DMS 273 (cell line): ENCODE measurements at regions not wholly inside any gene's neighbourhood (a gene's known extent, or its start where the extent isn't known, plus 50 kb on each side); places are given as distances from the start of the nearest gene placed in this dataset.
A peak's percentile ranks its signal among the peaks of the same experiment; 100 is the strongest.
"Not testable (repeated sequence)": the region's sequence is repeated elsewhere in the genome, so short reads cannot be mapped to it uniquely, and the experiment has no call there.

Source experiments
- DNase-seq: peaks from one replicate; lab custom pipeline; 2025; ENCODE audit not compliant: unreplicated experiment; lab: John Stamatoyannopoulos, UW

DNA sequence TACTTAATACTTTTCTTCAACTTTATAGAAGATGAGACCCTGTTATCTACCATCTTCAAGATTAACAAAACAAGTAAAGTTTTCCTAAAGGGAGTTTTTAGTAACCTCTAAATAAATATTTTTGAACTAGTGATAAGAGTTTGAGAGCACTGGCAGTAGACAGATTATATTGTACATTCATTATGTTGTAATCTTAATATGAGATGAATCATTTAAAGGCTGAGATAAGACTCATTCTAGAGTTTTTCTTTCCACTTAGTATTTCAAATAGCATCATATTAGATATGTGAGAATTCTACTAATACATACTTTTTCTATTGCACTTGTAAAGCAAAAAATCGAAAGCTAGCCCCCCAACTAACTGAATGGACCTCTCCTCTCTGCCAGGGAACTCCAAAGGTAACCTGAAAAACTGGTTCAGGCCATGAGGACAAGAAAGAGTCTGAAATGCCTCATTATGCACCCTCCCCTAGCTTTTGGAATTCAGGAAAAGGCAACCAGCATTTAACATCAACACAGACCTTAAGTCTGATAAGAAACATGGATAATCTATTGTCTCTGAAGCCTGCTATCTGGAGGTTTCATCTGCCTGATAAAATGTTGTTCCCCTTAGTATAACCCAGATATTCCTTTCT, 875.4 kb upstream of the SLC10A2 start:
- no peak for DNase-seq

DNA sequence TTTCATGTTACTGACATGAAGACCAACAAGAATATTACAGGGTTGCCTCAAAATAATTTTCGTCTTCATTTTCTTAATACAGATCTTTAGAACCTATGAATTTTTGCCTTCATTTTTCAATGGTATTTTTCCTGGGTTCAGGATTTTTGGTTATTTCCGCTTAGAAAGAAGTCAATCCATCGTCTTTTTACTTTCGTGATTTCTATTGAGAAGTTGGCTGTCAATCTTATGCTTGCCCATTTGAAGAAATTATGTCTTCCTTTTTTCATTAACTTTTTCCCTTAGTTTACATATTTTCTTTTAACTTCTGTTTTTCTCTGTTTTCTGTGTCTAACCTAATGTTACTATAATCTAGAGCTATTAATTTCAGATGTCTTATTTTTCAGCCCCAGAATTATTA, 868.9 kb upstream of the SLC10A2 start:
- DNase-seq, result no peak

DNA sequence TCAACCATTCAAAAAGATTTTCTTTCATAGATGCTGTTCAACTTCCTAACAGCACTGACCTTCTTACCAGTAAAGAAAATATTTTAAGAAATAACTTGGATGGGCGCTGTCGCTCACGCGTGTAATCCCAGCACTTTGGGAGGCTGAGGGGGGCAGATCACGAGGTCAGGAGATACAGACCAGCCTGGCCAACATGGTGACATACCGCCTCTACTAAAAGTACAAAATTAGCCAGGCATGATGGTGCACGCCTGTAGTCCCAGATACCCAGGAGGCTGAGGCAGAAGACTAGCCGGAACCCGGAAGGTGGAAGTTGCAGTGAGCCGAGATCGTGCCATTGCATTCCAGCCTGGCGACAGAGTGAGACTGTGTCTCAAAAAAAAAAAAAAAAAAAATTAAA, 865.7 kb upstream of the SLC10A2 start:
- no peak for DNase-seq

DNA sequence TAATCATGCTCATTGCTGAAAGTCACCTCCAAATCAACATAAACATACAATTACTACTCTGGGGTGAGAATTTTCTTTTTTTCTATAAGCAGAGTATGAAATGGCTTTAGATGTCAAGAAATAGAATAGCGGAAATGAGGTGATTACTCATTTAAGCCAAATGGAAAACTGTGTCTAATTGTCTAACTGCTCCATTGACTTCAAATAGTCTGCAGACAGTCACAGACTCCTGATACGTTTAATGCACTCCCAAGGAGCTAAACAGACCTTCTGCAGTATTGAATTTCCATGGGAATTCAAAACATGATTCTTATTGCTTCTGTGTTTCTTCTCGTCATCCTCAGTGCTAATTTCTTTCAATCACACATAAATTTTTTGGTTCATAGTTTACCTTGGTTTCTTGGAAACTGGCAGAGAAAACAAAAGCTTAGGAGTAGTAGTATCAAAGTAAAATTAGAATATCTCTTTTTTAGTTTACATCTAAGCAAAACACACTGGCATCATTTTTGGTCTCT, 865.2 kb upstream of the SLC10A2 start:
- no peak for DNase-seq

DNA sequence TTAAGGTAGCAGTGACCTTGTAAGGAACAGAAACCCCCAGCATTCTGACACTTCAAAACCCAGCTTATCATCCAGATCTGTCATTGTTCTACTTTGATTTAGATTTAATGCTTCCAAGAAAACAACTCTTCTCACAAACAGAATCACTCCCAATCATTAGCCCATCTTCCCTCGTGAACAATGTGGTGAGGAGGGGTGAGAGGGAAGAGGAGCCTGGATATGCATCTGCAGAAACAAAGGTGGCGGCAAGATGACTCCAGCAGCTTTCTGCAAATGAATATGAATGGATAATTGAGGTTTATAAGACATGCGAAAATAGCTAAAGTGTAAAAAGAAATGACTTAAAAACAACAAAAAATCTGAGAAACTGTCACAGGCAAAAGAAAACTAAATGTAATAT, 859.9 kb upstream of the SLC10A2 start:
- DNase-seq, result no peak

DNA sequence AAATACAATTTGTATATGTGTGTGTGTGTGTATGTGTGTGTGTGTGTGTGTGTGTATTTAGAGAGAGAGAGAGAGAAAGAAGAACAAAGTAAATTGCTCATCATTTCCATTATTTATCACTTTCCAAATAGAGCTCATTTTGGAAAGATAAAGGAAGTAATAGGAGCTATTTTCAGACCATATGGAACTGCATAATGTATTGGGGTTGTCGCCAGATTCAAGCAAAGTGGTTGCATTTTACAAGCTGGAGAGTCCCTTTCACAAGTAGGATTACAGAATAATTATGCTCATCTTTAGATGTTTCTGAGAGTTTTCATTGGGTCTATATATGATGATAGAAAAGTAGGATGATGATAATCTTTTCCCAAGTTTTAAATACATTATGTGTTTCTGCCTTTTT, 842.7 kb upstream of the SLC10A2 start:
- DNase-seq, result no peak

DNA sequence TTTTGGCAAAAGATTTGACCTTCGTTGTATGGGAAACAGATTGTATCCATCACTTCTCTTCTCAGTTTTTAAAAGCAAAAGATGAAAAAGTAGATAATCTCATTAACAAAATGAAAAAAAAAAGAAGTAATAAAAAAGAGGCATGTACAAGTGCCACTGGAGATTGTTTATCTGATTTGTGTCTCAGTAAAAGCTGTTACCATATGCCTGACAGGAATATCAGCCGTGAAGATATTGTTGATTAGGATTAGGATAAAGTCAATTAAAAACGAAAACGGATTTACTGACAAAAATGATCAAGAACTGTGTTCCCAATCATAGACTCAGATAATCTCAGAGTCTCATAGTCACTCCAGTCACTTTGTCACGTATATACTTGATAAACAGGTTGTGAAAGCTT, 842.1 kb upstream of the SLC10A2 start:
- DNase-seq, result no peak

DNA sequence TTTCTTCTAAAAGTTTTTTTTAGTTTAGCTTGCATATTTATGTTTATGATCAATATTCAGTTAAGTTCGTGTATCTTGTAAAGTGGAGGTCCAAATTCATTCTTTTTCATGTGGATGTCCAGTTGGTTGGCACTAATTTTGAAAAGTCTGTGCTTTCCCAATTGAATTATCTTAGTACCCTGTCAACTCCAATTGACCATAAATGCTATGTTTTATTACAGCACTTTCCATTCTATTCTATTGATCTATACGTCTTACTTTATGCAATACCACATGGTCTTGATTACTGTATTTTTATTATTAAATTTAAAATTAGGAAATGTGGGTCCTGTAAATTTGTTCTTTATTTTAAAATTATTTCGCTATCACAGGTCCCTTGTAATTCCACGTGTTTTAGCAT, 837.6 kb upstream of the SLC10A2 start:
- no peak for DNase-seq

DNA sequence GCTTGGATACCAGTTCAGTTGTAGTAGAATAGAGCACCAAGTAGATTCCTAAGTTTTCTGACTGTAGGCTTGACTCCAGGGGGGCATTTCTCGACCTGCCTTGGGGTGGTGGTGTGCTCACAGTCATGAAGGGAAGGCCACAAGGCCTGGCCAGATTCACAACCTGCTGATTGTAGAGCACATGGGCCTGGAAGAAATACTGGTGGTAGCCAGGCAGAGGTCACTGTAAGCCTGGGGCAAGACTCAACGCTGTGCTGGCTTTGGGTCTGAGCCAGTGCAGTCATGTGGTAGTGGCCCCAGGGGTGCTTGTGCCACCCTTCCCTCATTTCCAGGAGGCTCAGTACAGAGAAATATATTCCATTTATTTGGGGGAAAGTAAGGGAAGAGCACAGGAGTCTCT, 832.3 kb upstream of the SLC10A2 start:
- no peak for DNase-seq

DNA sequence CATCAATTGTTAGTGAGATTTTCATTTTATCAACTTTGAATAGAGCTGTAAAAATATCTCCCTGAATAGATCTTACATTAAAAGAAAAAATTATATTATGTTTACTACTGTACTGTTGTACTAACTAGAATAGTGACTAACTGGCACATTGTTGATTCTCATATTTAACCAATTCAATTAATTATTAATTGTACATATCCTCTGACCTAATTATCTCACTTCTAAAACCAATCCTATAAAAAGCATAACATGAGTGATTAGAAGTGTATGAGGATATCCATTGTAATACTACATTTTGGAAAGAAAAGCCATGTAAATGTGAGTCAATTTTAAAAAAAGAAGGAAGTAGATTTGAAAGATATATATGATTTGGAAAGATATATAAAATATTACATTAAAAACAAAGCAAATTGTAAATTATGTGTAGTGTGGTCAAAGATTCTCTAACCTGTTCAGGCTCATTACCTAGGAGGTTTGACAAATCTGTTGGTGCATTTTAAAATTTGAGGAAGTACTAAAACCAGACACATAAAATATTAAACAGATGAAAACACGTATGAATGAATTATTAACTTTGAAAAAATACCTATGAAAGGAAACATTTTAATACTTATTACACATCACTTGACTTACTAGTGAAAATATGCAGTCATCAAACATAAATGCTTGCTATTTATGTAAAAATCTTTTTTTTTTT, 829.8 kb upstream of the SLC10A2 start:
- DNase-seq, result no peak

DNA sequence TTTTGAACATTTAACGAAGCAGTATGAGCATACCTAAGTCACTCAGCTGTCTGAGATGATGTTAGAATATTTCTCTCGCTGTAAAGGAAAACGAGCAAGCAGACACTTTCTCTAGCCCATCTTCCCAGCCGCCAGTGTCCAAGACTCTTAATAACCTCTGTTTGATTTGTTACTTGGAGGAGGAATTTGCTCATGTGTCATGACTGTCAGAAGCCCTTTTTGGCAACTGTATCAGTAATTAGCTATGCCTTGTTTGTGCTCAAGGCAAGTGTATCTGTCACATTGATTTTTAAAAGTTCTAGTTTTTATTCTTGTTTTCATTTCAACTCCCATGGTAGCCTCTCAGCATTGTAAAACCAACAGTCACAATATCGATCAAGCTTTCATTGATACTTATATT, 828.4 kb upstream of the SLC10A2 start:
- DNase-seq, result no peak

DNA sequence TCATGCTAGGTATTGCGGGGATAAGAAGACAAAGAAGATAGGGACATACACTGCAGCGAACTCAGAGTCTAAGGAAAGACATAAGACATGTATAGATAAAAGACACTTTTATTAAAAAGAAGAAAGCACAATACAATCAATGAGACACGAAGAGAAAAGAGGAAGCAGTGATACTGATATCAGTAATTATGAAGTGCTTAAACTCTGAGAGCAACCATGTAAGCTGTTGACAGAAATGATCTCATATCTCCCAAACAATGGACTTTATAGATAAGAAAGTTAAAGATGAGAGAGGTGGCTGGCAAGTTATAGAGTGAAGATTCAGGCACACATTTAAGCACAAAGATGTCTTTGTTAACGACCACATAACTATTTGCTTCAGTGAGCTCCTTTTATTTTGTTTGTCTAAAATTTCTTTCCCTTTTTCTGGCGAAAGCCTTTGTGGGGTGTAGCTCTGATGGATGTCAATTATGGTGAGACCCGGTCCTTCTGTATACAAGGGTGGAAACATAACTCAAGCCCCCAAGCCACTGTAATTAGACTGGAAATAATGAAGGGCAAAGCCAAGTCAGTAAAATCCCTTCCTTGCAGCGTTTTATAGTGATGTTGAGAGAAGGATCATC, 818.0 kb upstream of the SLC10A2 start:
- DNase-seq, result no peak

DNA sequence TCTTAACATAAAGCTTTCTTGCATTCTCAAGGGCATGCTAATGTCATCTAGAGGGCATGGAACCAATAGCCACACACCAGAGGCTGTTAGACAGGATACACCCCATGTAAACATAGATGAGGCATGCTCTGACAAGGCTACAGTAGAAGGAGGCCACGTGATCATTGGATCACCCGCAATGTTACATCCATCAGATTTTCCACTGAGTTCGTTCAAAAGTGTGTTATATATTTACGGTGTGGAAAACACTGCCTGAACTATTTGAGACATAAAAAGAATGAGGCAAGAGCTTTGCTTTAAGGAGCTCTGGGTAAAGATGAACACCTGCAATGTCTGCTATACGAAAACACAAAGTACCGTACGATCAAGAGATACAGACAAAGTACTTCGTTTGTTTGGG, 817.5 kb upstream of the SLC10A2 start:
- DNase-seq, result no peak

DNA sequence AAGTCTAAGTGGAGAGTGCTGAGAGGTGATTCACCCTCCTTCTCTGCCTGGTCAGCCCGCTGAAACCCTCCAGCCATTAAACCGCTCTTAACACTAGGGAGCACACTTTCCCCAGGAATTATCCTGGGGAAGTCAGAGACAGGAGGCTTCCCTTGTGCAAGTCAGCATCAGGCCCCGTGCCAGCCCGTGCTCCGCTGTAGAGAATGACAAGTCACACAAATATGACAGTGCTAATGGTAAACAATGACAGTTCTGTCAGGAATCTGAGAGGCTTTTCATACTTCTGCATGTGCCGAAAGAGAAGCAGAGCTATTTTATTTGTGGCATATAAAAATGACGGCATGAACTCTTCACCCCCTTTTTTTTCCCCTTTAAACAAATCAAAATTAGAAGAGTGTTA, 816.9 kb upstream of the SLC10A2 start:
- DNase-seq, result peak; percentile 64

DNA sequence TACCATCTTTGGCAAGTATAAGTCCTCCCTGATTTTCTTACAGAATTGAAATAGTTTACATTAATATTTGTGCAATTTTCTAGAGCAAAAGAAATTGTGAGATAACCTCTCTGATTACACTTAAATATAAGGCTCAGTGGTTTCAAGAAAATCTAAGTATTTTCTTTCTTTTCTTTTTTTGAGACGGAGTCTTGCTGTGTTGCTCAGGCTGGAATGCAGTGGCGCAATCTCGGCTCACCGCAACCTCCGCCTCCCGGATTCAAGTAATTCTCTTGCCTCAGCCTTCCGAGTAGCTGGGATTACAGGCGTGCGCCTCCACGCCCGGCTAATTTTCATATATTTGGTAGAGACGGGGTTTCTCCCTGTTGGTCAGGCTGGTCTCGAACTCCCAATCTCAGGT, 813.9 kb upstream of the SLC10A2 start:
- not testable (repeated sequence) for DNase-seq

DNA sequence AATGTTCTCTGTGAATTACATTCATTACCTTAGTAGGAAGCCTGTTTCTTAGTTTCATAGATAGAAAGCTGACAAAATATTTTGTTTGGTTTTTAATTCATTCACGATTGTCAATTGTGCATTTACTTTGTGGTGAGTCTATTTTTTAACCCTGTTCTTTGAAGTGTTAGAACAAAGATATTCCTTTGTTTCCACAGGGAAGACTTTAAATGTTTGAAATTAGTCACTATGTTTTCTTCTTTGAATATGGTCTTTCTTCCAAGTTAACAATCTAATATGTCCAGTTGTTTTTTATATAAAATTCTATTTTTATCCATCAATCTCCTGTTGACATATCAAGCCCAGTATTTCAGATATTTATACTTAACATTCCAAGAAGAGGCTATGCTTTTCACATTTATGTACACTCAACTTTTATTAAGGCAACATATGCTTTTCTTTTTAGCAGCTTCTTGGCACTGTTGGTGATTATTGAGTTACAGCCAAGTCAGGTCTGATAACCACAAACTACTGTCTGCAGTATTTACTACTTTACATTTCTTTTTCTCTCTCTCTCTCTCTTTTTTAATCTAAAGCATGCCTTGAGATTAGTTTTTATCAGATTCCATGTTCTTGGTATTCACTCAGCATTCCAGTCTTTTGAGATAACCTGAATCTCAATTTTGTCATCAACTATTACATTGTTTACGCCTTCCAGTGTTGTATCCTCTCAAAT, 812.8 kb upstream of the SLC10A2 start:
- DNase-seq, result no peak

DNA sequence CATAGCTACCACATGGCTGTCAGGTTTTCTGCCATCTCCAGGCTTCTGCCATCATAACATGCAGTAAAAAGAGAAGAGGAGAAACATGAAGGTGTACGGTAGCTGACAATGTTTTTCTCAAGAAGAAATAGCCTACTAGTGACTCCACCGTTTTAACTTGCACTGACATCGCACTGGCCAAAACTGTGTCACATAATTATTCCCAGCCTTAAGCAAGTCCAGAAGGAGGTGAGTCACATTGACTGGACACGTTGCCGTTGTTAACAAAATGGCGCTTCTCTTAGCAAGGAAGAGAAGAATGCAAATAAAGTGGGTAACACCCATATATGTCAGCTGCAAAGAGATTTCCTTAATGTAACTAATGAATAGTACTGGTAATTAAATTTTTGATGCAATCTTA, 810.4 kb upstream of the SLC10A2 start:
- no peak for DNase-seq

DNA sequence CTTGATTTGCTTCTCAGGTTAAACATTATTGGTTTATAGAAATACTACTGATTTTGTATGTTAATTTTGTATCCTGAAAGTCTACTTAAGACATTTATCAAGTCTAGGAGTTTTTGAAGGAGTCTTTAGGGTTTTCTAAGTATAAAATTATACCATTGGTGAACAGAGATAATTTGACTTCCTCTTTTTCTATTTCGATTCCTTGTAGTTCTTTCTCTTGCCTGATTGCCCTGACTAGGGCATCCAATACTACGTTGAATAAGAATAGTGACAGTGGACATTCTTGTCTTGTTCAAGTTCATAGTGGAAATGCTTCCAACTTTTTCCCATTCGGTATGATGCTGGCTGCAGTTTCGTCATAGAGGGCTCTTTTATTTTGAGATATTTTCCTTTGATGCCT, 807.5 kb upstream of the SLC10A2 start:
- DNase-seq, result no peak

DNA sequence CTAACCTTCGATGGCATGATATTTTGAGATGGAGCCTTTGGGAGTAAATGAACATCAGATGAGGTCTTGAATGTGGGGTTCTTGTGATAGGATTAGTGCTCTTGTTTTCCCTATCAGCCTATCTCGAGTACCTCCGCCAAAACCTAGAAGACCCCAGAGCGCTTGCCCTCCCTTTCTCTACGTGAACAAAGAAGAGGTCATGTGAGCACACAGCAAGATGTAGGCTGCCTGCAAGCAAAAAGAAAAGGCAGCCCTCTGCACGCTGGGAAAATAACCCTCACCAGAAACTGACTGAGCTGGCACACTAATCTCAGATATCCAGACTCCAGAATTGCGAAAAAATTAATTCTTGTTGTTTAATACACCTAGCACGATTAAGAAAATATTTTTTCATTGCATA, 799.8 kb upstream of the SLC10A2 start:
- DNase-seq, result no peak

DNA sequence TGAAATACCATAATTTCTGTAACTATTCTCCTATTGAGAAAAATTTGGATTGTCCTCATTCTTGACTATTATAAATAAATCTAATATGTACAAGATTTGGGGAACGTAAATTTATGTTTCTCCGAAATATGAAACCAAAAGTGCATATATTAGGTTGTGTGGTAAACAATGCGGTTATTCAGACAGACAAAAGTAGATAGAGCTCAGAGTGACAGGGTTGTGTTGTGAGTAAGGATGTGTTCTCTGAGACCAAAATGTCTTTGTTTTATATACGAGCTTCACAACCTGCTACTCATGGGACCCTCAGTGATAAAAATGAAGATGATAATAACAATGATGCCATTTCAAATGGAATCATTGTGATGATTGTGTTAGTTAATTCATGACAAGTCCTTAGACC, 796.3 kb upstream of the SLC10A2 start:
- no peak for DNase-seq

DNA sequence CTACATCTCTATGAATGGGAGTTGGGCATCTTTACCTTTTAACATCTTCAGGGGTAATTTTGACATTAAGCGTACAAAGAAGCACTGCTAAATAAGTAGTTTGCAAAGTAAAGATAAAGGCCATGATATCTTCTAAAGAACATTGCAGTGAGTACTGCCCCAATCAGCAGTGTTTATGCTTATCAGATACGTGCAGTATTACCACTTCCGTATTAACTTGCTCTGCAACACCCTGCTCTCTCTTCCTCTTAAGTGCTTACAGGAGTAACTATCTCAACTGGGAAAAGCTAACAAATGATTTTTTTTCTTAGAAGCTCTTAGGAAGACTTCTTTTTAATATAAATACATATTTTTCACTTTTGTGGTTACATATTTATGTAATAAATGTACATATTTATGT, 793.7 kb upstream of the SLC10A2 start:
- no peak for DNase-seq

DNA sequence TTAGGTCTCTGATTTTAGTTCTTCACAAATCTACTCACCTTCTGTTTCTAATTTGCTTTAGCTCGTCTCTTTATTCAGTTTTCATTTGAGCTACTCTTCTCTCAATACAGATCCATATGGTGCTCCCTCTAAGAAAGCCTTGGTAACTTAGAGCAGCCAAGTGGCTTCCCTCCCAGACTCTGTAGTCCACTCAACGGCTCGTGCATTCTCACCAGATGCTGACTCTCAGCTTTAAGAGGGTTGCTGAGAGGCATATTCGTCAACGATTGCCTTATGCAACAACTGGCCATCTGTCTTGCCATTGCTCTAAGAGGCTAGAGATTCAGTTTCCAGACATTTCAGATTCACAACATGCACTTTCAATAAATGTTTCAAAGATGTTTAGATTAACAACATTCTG, 785.8 kb upstream of the SLC10A2 start:
- peak; percentile 32 for DNase-seq
